Esophagus squamous epithelium (tissue), 4 donors: ENCODE measurements at regions not wholly inside any gene's neighbourhood (a gene's known extent, or its start where the extent isn't known, plus 50 kb on each side); places are given as distances from the start of the nearest gene placed in this dataset.

Source experiments
- POLR2A ChIP-seq, 4 donors: fragments of 450-650 bp; IDR thresholded peaks; one replicate each; pipeline ENCODE4 v1.6.1; 2017; ENCODE audit warnings: antibody characterized with exemption in 4 of 4, mild to moderate bottlenecking in 4 of 4, moderate library complexity in 3 of 4
- TF ChIP-seq, protein P1 (sequence below), 6 experiments: fragments of 450-650 bp in 4 of 6; fragments of 200-600 bp in 2 of 6; sonication (generic) in 2 of 6; IDR thresholded peaks; one replicate each; pipeline ENCODE4 v1.5.1; 2016 to 2019; ENCODE audit warnings: antibody characterized with exemption in 6 of 6, mild to moderate bottlenecking in 4 of 6, moderate library complexity in 4 of 6

DNA sequence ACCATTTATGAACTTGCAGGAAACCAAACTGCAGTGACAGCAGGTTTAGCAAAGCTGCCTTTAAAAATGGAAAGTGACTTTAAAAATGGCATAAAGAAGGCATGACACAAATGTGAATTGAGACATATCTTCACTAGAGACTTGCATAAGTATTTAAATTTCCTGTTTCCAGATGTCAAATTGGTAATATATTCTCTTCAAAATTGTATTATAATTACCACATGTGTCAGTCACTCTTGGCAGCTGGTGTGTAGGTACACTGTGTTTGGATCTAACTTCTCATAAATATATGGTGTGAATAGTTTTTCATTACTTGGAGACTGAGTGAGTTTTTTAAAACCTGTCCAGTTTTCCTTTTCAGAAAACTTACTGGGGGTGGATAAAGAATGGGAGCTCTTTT is 636.2 kb upstream of the SGO1 start:
- TF ChIP-seq POLR2A (IDR thresholded peaks at IDR 0.05): no peak
- TF ChIP-seq, protein P1, sequence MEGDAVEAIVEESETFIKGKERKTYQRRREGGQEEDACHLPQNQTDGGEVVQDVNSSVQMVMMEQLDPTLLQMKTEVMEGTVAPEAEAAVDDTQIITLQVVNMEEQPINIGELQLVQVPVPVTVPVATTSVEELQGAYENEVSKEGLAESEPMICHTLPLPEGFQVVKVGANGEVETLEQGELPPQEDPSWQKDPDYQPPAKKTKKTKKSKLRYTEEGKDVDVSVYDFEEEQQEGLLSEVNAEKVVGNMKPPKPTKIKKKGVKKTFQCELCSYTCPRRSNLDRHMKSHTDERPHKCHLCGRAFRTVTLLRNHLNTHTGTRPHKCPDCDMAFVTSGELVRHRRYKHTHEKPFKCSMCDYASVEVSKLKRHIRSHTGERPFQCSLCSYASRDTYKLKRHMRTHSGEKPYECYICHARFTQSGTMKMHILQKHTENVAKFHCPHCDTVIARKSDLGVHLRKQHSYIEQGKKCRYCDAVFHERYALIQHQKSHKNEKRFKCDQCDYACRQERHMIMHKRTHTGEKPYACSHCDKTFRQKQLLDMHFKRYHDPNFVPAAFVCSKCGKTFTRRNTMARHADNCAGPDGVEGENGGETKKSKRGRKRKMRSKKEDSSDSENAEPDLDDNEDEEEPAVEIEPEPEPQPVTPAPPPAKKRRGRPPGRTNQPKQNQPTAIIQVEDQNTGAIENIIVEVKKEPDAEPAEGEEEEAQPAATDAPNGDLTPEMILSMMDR (IDR thresholded peaks at IDR 0.05): no peak
